DLD1 (cell line): ENCODE measurements at regions not wholly inside any gene's neighbourhood (a gene's known extent, or its start where the extent isn't known, plus 50 kb on each side); places are given as distances from the start of the nearest gene placed in this dataset.

Experiments
- in situ Hi-C: cut with HindIII; loops from 2 replicates; pipeline ENCODE4 v1.10.0; 2017; ENCODE audit warnings: low sequenced_read_pairs

DNA sequence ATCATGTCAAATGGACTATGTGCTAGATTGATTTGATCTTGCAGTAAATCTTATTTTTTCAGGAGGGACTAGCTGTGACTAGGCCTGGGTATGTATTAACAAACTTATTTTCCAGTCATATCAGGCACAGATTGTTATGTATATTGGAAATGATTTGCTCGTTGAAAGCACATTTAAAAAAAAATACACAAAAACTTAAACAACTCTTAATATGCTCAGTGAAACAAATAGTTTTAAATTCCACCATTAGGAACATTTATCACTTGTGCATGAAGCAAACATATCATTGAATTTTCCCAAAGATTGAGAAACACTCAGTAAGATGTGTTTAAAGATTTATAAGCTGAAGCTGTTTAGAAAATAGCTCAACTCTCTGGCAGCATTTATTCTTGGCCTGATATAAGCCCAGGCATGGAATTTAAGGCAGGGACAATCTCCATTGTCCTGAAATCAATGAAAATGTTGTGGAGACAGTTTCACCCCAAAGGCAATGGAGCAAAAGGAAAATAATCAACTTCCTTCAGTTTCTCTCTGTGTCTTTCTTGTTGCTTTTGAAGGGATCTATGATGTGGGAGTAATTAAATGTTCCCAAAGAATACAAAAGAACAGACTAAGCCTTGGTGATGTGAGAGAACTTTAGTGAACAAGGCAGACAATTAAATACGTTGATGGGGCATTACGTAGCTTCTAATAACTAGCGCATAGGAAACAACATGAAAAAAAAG, 250.3 kb downstream of the GPR37 start:
- in situ Hi-C loops, result no loop called here

DNA sequence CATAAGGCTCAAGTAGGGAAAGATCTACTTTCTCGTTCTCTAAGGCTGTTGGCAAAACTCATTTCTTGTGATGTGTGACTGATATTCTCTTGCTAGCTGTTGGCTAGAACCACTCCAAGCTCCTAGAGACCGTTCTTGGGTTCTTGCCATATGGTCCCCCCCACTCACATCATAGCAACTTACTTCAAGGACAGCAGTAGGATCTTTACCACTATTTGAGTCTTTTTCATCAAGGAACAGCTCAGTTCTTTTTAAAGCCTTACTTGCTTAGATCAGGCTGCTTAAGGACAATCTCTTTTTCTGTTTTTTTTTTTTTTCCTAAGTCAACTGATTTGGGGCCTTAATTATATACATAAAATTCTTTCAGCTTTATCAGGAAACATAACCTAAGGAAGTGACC, 251.1 kb downstream of the GPR37 start:
- in situ Hi-C loops, result no loop called here

DNA sequence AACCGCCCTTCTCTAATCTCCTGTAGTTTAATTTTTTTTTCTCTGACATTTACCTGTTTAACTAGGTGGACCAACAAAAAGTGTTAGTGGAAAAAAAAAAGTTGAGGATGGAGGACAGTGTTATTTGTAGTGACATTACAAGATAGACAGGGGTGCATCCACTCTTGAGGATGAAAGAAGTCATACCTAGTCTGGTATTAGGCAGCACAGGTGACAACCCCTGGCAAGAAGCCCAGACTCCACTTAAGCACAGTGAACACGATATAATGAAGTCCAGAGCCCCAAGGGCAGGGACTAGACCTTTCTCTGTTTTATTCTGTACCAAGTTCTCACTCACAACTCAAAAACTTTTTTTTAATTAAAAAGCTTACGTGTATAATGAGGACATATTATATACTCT, 268.4 kb downstream of the GPR37 start:
- in situ Hi-C loops, result no loop called here

DNA sequence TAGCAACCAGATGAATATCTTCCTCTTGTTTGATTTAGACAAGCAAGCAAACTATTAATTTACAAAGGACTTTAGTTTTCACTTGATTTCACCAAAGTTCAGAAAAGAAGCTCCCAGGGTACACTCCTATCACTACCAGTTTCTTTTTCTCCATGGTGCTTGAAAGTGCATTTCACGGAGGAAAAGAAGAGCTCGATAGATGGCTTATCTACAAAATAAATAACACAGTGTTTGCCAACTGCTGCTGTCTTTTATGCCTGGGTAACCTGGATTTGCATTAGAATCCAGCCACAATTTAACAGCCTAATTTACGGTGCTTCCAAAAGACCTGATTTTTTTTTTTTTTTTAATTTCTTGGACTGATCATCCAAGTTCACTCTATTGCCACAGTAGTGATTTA, 275.7 kb downstream of the GPR37 start:
- in situ Hi-C loops, result no loop called here

DNA sequence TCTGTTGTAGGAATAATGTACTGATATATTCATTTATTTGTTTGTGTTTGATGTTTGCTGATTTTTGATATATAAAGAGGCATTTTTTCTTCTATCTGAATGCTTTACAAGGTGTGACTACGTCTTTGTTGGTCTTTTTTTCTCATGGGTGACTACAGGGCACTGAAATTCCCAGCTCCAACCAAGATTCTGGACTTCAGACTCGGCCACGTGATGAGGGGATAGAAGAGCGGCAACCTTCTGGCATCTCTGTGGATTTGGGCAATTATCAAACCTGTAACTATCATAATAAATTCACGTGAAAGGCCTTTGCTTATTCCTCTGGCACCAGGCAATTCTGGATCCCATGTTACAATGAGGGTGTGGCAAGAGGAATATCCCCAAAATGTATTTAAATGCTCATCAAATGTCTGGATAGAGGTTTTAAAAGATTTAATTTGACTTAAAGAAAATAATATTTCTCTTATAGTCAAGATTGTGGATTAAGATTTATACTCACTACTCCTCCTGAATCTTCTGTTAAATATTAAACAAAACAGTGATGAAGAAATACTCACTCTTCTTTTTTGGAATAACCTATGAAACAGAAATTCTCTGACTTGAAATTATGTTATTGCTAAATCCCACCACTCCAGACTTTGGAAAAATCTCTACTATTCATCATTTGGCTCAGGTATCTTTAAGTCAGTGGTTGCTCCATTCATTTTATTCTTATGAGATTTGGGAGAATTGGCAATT, 276.3 kb downstream of the GPR37 start:
- in situ Hi-C loops, result no loop called here

DNA sequence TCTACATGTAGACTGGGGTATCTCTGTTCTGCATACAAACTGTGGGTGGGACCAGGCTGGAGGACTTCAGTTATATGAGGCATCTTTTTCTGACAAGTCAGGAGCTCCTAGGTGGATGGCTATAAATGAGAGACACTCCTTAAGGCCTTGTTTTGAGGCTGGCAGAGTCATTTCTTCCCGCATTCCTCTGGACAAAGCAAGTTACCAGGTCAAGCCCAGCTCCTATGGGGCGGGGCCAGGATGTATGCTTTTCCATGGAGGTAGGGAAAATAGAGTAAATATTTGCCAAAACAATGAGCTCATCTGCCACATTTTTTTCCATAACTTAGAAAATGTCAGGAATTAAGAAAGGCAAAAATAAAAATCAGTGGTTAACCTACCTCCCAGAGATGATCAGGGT, 283.4 kb downstream of the GPR37 start:
- in situ Hi-C loops, result no loop called here

DNA sequence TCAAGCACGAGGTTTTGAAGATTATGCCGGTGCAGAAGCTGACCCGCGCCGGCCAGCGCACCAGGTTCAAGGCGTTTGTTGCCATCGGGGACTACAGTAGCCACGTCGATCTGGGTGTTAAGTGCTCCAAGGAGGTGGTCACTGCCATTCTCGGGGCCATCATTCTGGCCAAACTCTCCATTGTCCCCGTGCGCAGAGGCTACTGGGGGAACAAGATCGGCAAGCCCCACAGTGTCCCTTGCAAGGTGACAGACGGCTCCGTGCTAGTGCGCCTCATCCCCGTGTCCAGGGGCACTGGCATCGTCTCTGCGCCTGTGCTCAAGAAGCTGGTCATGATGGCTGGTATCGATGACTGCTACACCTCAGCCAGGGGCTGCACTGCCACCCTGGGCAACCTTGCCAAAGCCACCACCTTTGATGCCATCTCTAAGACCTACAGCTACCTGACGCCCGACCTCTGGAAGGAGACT, 284.7 kb downstream of the GPR37 start:
- in situ Hi-C loops, result no loop called here

DNA sequence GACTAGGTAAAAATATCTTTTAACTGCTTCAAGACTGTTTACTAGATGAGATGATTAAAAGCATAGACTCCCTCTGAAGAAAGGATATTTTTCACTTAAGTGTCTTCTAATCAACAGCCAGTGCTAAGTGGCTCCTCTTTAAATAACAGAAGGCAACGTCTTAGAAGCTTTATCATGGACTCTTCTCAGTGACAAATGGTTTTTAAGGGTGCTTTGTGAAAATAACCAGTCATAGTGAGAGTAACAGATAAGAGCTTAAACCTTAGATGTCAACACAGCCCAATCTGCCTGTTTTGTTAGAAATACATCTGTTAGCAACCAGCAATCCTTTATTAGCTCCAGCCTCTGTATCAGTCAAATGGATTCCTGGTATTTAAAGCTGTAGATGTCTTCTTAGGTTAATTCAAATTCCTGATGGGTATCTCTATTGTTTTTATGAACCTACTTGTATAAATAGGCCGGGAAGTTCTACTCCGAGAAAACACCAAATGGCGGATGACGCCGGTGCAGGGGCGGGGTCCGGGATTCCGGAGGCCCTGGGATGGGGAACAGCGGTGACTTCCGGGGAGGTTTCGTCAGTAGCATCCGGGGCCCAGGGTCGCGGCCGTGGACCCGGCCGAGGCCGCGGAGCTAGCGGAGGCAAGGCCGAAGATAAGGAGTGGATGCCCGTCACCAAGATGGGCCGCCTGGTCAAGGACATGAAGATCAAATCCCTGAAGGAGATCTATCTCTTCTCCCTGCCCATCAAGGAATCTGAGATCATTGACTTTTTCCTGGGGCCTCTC, 285.4 kb downstream of the GPR37 start:
- in situ Hi-C loops, result no loop called here

DNA sequence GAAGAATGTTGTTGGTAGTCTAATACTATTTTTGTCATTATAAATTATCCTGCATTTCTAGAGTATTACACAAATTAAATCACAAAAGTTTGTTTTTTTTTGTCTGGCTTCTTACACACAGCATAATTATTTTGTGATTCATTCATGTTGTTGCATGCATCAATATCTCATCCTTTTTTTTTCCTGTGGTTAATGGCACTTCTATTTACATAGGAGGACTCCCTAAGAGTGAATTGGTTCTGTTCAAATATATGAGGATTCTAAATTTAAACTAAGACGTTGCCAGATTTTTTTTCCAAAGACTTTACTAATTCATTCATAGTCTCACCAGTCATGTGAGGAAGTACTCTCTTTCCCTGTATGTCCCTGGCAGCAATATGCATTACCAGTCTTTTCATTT, 303.3 kb downstream of the GPR37 start:
- in situ Hi-C loops, result no loop called here

DNA sequence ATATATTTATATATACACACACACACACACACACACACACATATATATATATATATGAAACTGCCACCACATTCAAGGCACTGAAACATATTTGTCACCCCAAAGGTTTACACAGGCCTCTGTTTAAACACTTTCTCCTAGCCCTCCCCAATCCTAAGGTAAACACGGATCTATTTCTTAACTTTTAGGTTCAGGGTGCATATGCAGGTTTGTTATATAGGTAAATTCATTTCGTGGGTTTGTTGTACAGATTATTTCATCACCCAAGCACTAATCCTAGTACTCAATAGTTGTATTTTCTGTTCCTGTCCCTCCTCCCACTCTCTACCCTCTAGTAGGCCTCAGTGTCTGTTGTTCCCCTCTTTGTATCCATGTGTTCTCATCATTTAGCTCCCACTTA, 305.0 kb downstream of the GPR37 start:
- in situ Hi-C loops, result no loop called here

DNA sequence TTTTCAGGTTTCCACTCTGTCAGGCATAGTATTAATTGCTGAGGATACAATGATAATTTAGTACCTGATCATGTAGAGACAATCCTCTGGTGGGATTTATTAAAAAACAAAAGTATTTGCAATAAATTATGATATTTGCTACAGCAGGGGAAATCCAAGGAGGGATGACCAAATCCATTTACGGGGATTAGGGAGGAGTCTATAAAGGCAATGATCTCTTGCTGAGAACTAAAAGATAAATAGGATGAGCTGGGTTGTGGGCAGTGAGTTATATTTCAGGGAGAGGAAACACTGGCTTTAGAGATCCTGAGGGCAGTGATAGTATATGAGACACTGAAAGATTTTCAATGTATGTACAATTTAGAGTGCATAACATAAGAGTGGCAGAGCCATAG, 305.5 kb downstream of the GPR37 start:
- in situ Hi-C loops, result no loop called here

DNA sequence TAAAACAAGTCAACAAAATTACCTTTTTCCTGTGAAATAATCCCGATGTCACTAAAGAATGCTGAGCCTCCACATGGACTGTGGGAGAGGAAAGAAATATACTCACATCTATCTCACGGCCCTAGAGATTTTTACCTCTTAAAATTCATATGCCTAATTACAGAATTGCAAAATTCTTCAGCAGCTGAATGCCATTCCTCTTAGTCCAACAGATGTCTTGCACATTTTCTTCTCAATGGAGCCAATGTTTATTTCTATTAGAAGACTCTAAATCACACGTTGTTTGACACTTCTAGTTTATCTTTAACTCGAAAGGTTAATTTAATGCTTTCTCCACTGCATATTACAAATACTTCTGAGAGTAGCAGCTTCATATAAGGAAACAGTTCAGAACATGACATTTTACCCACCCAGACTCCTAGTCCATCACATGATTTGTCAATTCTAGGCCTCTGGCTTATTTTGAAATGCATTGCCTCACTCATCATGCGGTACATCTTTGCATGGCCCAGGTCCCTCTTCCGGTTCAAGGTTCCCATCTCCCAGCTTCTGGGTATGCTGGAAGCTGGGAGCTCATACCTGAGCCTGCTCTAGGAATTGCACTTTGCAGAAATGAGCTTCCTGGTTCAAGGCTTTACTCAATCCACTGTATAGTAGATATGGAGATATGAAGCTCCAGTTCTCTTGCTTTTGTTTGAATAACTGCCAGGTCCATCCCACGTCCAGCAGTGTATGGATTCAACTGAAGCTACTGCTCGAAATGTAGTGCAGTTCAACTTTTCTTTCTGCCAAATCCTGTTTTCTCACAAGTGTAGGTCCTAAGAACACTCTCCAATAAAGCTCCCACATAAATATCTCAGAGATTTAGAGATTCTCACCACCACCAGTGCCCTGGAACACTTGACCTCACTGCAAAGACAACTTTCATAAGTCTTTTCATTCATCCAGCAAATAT, 306.2 kb downstream of the GPR37 start:
- in situ Hi-C loops, result no loop called here

DNA sequence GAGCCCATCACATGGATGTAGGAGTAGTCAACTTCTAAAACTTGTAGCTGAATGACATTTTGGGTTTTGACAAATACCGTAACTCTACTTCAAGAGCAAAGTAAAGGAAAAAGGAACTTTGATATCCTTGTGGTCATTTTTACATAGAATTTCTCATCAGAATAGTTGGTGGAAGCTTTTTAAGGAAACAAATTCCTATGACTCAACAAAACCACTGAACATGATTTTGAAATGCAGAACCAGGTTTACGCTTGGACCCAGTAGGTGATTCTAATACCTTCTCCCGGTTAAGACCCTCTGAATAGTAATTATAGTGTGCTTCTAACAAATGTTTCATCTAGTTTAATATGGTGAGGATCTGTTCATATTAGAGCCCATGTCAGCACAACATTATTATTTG, 307.8 kb downstream of the GPR37 start:
- in situ Hi-C loops, result no loop called here

DNA sequence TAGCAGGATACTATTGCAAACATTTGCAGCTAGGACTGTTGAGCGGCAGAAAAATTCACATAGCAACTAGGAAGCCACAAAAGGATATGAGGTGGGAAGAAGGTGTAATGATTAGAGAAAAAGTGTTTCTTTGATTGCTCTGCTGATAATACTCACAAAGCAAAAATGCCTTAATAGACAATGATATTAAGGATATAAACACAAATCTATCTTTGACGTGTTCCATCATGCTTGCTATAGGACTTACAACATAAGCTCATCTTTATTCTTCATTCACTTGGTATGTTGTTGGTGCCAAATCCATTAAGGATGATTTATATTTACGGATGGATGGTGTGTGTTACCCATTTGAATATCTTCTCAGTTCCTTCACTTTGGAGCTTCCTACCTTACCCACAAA, 309.3 kb downstream of the GPR37 start:
- in situ Hi-C loops, result no loop called here

DNA sequence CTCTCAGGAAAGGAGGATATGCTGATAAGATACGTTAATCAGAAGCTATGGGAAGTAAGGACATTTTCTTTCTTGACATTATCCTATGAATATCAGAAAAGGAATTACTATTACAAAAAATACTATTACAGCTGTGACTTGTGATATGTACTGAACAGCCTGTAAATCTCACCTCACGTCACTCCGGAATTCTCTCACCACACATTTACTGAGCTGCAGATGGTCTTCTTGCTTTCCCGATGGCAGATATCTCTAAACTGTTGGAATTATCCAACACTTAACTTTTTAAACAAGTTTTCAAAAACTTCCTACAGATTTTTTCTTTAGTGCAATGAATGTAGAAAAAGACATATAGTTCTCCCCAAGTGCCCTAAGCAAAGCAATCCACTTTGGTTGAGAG, 313.4 kb downstream of the GPR37 start:
- in situ Hi-C loops, result no loop called here

DNA sequence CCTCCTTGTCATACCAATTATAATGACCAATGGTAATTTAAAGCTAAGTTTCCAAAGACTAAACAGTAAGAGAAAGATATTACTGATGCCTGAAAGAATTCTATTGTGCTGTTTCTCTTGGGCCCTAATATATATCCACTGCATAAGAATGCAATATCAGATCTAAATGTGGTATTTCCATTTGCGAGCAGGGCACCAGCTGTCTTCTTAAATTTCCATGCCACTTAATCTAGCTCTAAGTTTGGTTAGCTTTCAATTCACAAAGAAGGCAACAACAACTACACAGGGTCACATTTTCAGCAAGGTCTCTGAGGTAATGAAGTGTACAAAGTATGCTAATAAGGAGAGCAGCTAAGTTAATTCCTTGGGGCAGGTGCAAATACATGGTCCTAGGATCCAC, 315.7 kb downstream of the GPR37 start:
- in situ Hi-C loops, result no loop called here

DNA sequence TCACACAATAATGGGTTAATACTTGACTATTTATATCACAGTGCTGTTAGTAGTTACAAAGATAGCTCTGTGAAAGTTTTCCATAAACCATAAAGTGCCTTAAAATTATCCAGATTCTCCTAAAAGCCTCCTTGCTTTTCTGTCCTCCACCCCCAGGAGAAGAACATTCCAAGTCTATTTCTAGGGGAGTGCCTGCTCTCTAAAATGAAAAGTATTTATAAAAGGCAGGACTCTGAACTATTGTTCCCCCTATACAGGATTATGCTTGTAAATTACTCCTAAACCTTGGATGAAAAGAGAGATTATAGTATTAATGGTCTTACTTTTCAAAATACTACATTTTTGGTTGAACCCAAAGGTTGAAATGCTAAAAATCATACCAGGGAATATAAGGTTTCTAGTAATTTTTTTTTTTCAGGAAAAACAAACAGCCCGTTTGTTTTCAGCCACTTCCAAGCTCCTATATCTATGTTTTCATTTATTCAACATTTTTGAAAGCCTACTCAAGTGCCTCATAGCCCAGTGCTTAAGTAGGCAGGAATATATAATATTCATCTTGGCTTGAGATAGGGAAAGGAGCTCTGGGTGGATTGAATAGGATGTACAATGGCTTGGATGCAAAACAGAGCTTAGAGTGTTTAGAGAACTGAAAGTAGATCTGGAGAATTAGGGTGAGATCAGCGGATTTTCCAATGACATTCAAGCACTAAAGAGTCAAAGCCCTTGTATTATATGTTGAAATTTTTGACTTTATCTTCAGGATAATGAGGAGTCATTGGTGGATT, 320.7 kb downstream of the GPR37 start:
- in situ Hi-C loops, result no loop called here

DNA sequence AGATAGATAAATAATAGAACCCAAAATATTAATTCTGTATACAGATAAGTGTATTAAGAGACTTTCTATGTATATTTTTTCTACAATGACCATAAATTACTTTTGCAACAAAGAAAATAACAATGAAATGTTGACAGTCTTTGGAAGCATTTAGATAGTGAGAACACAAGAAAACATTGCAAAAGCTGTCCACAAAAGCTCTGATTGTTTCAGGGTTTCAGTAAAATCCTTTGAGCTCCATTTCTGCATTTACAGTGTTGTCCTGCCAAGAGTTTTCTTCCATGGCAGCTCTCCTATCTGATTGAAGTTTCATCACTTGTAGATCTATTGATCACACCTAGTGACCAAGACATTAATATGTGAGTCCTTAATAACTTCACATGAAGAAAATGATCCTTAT, 321.8 kb downstream of the GPR37 start:
- in situ Hi-C loops, result no loop called here

DNA sequence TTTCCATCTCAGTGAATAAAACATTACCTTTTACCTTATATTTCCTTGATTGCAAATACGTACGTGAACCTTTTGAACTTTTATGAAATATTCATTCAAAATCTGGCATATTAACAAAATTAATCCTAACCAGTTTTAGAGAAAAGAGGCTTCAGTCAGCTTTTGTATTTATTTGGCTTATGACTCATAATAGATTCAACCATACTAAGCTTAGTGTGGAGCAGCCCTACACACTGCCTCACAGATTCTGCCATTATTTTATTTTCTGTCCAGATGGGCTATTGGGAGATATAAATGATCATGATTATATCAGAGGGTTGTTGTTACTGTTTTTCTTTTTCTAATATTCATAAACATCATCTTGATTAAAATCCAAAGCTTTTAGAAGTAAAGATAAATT, 325.5 kb downstream of the GPR37 start:
- in situ Hi-C loops, result no loop called here

DNA sequence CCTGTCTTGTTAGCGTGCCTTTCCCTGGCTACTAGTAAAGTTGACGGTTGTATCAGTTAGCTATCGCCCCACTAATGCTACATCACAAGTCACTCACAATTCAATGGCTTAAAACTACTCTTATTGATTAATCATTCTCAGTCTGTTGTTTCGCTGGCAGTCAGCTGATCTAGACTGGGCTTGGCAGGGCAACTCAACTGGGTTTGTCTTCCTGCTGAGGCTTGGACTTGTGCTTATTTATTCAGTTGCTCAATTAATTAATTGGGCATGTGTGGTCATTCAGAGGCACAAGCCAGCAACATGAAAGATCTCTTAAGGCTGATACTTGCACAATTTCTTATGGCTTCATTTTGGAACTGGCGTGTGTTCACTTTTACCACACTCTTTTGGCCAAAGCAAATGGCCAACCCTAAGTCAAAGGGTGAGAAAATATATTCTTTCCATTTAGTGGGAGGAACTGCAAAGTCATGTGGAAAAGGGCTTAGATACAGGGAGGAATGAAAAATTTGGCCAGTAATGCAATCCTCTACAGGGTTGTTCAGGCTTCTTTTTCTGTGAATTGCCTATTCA, 333.5 kb downstream of the GPR37 start:
- in situ Hi-C loops, result no loop called here
